ENCODE measurements at regions not wholly inside any gene's neighbourhood (a gene's known extent, or its start where the extent isn't known, plus 50 kb on each side); places are given as distances from the start of the nearest gene placed in this dataset.

DNA sequence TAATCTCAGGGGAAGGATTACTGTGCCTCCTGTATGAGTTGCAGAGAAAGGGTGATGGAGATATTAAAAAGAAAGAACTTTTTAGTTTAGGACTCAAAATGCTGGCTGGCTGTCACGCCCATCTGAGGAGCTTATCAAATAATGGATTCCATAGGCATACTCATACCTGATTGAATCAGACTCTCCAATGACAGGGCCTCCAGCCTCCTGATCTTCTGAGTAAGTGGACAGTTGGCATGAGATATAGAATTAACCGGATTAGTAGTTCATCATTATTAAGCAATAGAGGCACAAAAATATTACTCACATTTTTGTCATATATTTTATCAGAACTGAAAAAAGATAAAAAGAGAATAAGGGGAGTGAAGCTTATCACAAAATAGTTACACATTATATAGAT lies 157.0 kb upstream of the RASA1 start:
- H3K36me3 ChIP-seq (ENCODE audit: control insufficient read depth, insufficient read depth, low read length): no peaks in the 10 kb centered on the region
- H3K27me3 ChIP-seq (ENCODE audit: control insufficient read depth, insufficient read depth, low read length, poor library complexity, severe bottlenecking): no peaks in the 10 kb centered on the region
- 94 to 100% methylated on average over 1 to 2 of the region's 2 CpGs for WGBS, 2 experiments

GRCh38 chr5:87113861-87114260 lies 153.8 kb upstream of the RASA1 start:
- Histone ChIP-seq H3K27ac (ENCODE audit: insufficient read depth, low read depth, low read length, poor library complexity, severe bottlenecking) (no peak overlapping the region), H3K9me3 (ENCODE audit: control insufficient read depth, low read length) (no peaks in the 10 kb centered on the region), H3K4me3 (ENCODE audit: insufficient read depth, low read depth, low read length) (no peak overlapping the region), H3K4me1 (ENCODE audit: control insufficient read depth, insufficient read depth, low read length) (no peaks in the 10 kb centered on the region), H3K27me3 (ENCODE audit: control insufficient read depth, insufficient read depth, low read length, poor library complexity, severe bottlenecking) (no peaks in the 10 kb centered on the region), H3K36me3 (ENCODE audit: control insufficient read depth, insufficient read depth, low read length) (no peaks in the 10 kb centered on the region)
- WGBS, 2 experiments: 92 to 94% methylated on average over 3 of the region's 3 CpGs

More for the DNA sequence above, 157.0 kb upstream of the RASA1 start:
- Histone ChIP-seq H3K4me1 (ENCODE audit: control insufficient read depth, insufficient read depth, low read length) (no peaks in the 10 kb centered on the region), H3K4me3 (ENCODE audit: insufficient read depth, low read depth, low read length) (no peak overlapping the region), H3K9me3 (ENCODE audit: control insufficient read depth, low read length) (no peaks in the 10 kb centered on the region), H3K27ac (ENCODE audit: insufficient read depth, low read depth, low read length, poor library complexity, severe bottlenecking) (no peak overlapping the region)

GRCh38 chr5:87114631-87115030 lies 153.1 kb upstream of the RASA1 start:
- WGBS, 2 experiments: 93 to 95% methylated on average over 4 of the region's 4 CpGs
- H3K27me3 ChIP-seq (ENCODE audit: control insufficient read depth, insufficient read depth, low read length, poor library complexity, severe bottlenecking): no peaks in the 10 kb centered on the region
- H3K9me3 ChIP-seq (ENCODE audit: control insufficient read depth, low read length): no peaks in the 10 kb centered on the region
- H3K27ac ChIP-seq (ENCODE audit: insufficient read depth, low read depth, low read length, poor library complexity, severe bottlenecking): no peak overlapping the region
- H3K4me1 ChIP-seq (ENCODE audit: control insufficient read depth, insufficient read depth, low read length): no peaks in the 10 kb centered on the region
- no peaks in the 10 kb centered on the region for H3K36me3 ChIP-seq (ENCODE audit: control insufficient read depth, insufficient read depth, low read length)
- H3K4me3 ChIP-seq (ENCODE audit: insufficient read depth, low read depth, low read length): no peak overlapping the region

GRCh38 chr5:87115839-87116364 lies 151.8 kb upstream of the RASA1 start:
- no peaks in the 10 kb centered on the region for H3K4me1 ChIP-seq (ENCODE audit: control insufficient read depth, insufficient read depth, low read length)
- H3K27me3 ChIP-seq (ENCODE audit: control insufficient read depth, insufficient read depth, low read length, poor library complexity, severe bottlenecking): no peaks in the 10 kb centered on the region
- no peak overlapping the region for H3K27ac ChIP-seq (ENCODE audit: insufficient read depth, low read depth, low read length, poor library complexity, severe bottlenecking)
- no peak overlapping the region for H3K4me3 ChIP-seq (ENCODE audit: insufficient read depth, low read depth, low read length)
- no peaks in the 10 kb centered on the region for H3K36me3 ChIP-seq (ENCODE audit: control insufficient read depth, insufficient read depth, low read length)
- WGBS, 2 experiments: 65 to 86% methylated on average over 2 to 3 of the region's 3 CpGs
- H3K9me3 ChIP-seq (ENCODE audit: control insufficient read depth, low read length): no peaks in the 10 kb centered on the region

DNA sequence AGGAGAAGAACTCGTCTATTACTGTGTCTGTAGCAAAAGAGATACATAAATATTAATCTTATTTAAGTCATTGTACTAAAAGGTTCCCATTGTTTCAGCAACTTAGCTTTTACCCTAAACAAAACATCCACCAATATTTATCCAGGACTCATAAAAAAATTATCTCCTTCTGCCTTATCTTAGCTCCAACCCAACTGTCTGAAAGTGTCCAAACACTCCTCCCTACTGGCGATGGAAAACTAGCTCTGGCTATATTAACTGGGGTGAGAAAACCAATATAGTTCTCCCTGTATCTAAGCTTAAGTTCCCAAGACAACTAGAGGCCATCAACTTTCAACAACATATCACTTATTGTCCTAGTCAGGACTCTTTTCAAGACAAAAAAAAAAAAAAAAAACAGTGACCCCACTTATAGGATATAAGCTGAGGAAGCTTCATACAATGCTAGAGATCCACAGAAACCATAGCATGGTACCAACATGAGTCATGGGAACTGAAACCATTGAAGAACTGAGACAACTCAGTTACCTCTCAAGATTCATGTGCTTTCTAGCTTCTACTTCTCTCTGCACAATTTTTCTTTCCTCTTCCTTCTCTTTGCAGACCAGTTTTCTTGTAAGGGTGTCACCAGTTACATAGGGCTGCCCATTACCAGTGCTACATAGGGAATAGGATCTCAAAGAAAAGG lies 150.7 kb upstream of the RASA1 start:
- Histone ChIP-seq H3K4me3 (ENCODE audit: insufficient read depth, low read depth, low read length) (no peak overlapping the region), H3K27me3 (ENCODE audit: control insufficient read depth, insufficient read depth, low read length, poor library complexity, severe bottlenecking) (no peaks in the 10 kb centered on the region), H3K27ac (ENCODE audit: insufficient read depth, low read depth, low read length, poor library complexity, severe bottlenecking) (no peak overlapping the region), H3K4me1 (ENCODE audit: control insufficient read depth, insufficient read depth, low read length) (no peaks in the 10 kb centered on the region), H3K36me3 (ENCODE audit: control insufficient read depth, insufficient read depth, low read length) (no peaks in the 10 kb centered on the region), H3K9me3 (ENCODE audit: control insufficient read depth, low read length) (no peaks in the 10 kb centered on the region)
- 84 to 94% methylated on average over 1 to 2 of the region's 2 CpGs for WGBS, 2 experiments

GRCh38 chr5:87119588-87119987 lies 148.1 kb upstream of the RASA1 start:
- Histone ChIP-seq H3K4me1 (ENCODE audit: control insufficient read depth, insufficient read depth, low read length) (no peaks in the 10 kb centered on the region), H3K27ac (ENCODE audit: insufficient read depth, low read depth, low read length, poor library complexity, severe bottlenecking) (no peak overlapping the region), H3K9me3 (ENCODE audit: control insufficient read depth, low read length) (no peaks in the 10 kb centered on the region), H3K4me3 (ENCODE audit: insufficient read depth, low read depth, low read length) (no peak overlapping the region), H3K27me3 (ENCODE audit: control insufficient read depth, insufficient read depth, low read length, poor library complexity, severe bottlenecking) (no peaks in the 10 kb centered on the region), H3K36me3 (ENCODE audit: control insufficient read depth, insufficient read depth, low read length) (no peaks in the 10 kb centered on the region)
- WGBS, 2 experiments: 93 to 95% methylated on average over 3 of the region's 3 CpGs

GRCh38 chr5:87120518-87121303 lies 147.0 kb upstream of the RASA1 start:
- H3K27me3 ChIP-seq (ENCODE audit: control insufficient read depth, insufficient read depth, low read length, poor library complexity, severe bottlenecking): no peaks in the 10 kb centered on the region
- H3K4me3 ChIP-seq (ENCODE audit: insufficient read depth, low read depth, low read length): no peak overlapping the region
- no peaks in the 10 kb centered on the region for H3K36me3 ChIP-seq (ENCODE audit: control insufficient read depth, insufficient read depth, low read length)
- WGBS, 2 experiments: 88 to 95% methylated on average over 2 of the region's 2 CpGs
- no peaks in the 10 kb centered on the region for H3K9me3 ChIP-seq (ENCODE audit: control insufficient read depth, low read length)
- H3K27ac ChIP-seq (ENCODE audit: insufficient read depth, low read depth, low read length, poor library complexity, severe bottlenecking): no peak overlapping the region
- H3K4me1 ChIP-seq (ENCODE audit: control insufficient read depth, insufficient read depth, low read length): no peaks in the 10 kb centered on the region

DNA sequence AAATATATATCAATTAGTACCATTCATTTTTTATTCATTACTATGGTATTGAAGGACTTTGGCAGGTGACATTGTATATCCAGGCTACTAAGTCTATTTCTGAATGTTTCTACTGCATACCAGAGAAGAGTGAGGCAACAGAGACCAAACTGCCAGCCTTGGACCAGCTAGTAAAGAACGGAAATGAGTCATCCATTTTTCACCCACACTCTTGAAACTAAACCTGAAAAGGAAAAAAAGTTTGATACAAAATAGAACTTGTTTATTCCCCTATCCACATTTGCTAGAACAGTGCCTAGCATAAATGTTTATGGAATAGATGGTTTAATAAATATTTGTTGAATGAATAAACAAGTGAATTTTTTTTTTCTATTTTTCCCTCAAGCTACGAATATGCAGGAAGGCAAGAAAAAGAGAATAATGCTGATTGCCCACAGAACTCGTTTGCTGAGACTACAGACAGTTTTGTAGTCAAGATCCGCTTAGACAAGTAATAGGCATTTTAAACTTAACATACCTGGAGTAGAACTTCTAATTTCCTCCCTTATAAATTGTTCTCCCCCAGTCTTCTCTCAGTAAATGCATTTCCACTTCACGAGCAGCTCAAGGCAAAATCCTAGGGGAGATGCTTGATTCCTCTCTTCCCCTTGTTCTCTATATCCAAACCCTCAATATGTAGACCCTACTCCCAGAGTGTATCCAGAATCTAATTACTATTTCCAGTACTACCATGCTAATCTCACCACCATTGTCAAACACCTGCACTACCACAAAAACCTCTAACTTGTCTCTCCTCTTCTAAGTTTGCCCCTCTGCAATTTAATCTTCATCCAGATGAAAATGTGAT lies 146.2 kb upstream of the RASA1 start:
- Histone ChIP-seq H3K27ac (ENCODE audit: insufficient read depth, low read depth, low read length, poor library complexity, severe bottlenecking) (no peak overlapping the region), H3K36me3 (ENCODE audit: control insufficient read depth, insufficient read depth, low read length) (no peaks in the 10 kb centered on the region), H3K4me3 (ENCODE audit: insufficient read depth, low read depth, low read length) (no peak overlapping the region), H3K9me3 (ENCODE audit: control insufficient read depth, low read length) (no peaks in the 10 kb centered on the region), H3K4me1 (ENCODE audit: control insufficient read depth, insufficient read depth, low read length) (no peaks in the 10 kb centered on the region), H3K27me3 (ENCODE audit: control insufficient read depth, insufficient read depth, low read length, poor library complexity, severe bottlenecking) (no peaks in the 10 kb centered on the region)
- WGBS, 2 experiments: 86 to 91% methylated on average over 4 to 5 of the region's 5 CpGs

GRCh38 chr5:87122151-87122977 lies 145.3 kb upstream of the RASA1 start:
- H3K36me3 ChIP-seq (ENCODE audit: control insufficient read depth, insufficient read depth, low read length): no peaks in the 10 kb centered on the region
- no peaks in the 10 kb centered on the region for H3K4me1 ChIP-seq (ENCODE audit: control insufficient read depth, insufficient read depth, low read length)
- H3K4me3 ChIP-seq (ENCODE audit: insufficient read depth, low read depth, low read length): no peak overlapping the region
- 86 to 89% methylated on average over 3 of the region's 4 CpGs for WGBS, 2 experiments
- H3K27ac ChIP-seq (ENCODE audit: insufficient read depth, low read depth, low read length, poor library complexity, severe bottlenecking): no peak overlapping the region
- H3K9me3 ChIP-seq (ENCODE audit: control insufficient read depth, low read length): no peaks in the 10 kb centered on the region
- H3K27me3 ChIP-seq (ENCODE audit: control insufficient read depth, insufficient read depth, low read length, poor library complexity, severe bottlenecking): no peaks in the 10 kb centered on the region

Measured in ectodermal cell (in vitro differentiated cells).